GM23338 (cell line): ENCODE measurements at regions not wholly inside any gene's neighbourhood (a gene's known extent, or its start where the extent isn't known, plus 50 kb on each side); places are given as distances from the start of the nearest gene placed in this dataset.

ENCODE experiments used
- ATAC-seq: fragments of 200-7000 bp; cut with Tn5 transposase; 3 replicates; pipeline ENCODE4 v1.9.1; 2020
- DNase-seq: peaks from one replicate; pipeline ENCODE4 v3.0.0-alpha.2; 2015; ENCODE audit warnings: low spot score
- H2AFZ ChIP-seq: fragments of 200-600 bp; sonication (generic); 2 replicates; pipeline ENCODE4 v1.8.0; 2016; ENCODE audit warnings: antibody characterized with exemption, mild to moderate bottlenecking, moderate library complexity
- H3F3A ChIP-seq: fragments of 200-600 bp; sonication (generic); replicated peaks from 2 replicates; pipeline ENCODE4 v1.8.0; 2017; ENCODE audit warnings: antibody characterized with exemption, mixed run types, low read depth
- H3K27ac ChIP-seq: fragments of 200-600 bp; sonication (generic); 2 replicates; pipeline ENCODE4 v1.6.1; 2016; ENCODE audit warnings: low read depth
- H3K27me3 ChIP-seq: fragments of 200-600 bp; sonication (generic); 2 replicates; pipeline ENCODE4 v1.8.0; 2016; ENCODE audit warnings: mild to moderate bottlenecking, mixed run types, moderate library complexity; ENCODE audit not compliant: insufficient read depth
- H3K36me3 ChIP-seq: fragments of 200-600 bp; sonication (generic); 2 replicates; pipeline ENCODE4 v1.8.0; 2016; ENCODE audit warnings: mild to moderate bottlenecking; ENCODE audit not compliant: insufficient read depth
- H3K4me1 ChIP-seq: fragments of 200-600 bp; sonication (generic); 2 replicates; pipeline ENCODE4 v1.8.0; 2016; ENCODE audit warnings: mild to moderate bottlenecking, moderate library complexity; ENCODE audit not compliant: insufficient read depth
- H3K4me2 ChIP-seq: fragments of 200-600 bp; sonication (generic); 2 replicates; pipeline ENCODE4 v1.7.1; 2017; ENCODE audit warnings: mixed run types
- H3K4me3 ChIP-seq: fragments of 200-600 bp; sonication (generic); 2 replicates; pipeline ENCODE4 v1.6.1; 2016; ENCODE audit warnings: mixed run types
- H3K79me2 ChIP-seq: fragments of 200-600 bp; sonication (generic); replicated peaks from 2 replicates; pipeline ENCODE4 v1.8.0; 2017; ENCODE audit warnings: mild to moderate bottlenecking; ENCODE audit not compliant: insufficient read depth
- H3K9me2 ChIP-seq: fragments of 200-600 bp; sonication (generic); 2 replicates; pipeline ENCODE4 v1.8.0; 2017; ENCODE audit not compliant: insufficient read depth
- H4K20me1 ChIP-seq: fragments of 200-600 bp; sonication (generic); replicated peaks from 2 replicates; pipeline ENCODE4 v1.8.0; 2017; ENCODE audit warnings: mild to moderate bottlenecking; ENCODE audit not compliant: insufficient read depth
- H3K27ac Mint-ChIP-seq: 2 replicates; pipeline ENCODE4 v1.8.0; 2020; ENCODE audit warnings: inconsistent platforms, mild to moderate bottlenecking, moderate library complexity, mixed read lengths
- H3K27me3 Mint-ChIP-seq: 3 replicates; pipeline ENCODE4 v1.8.0; 2022; ENCODE audit warnings: low read depth, mild to moderate bottlenecking, moderate library complexity, mixed read lengths, inconsistent platforms; ENCODE audit not compliant: insufficient read depth, poor library complexity
- H3K36me3 Mint-ChIP-seq: 3 replicates; pipeline ENCODE4 v1.8.0; 2021; ENCODE audit warnings: low read depth, mild to moderate bottlenecking, inconsistent platforms, moderate library complexity, mixed read lengths
- H3K4me1 Mint-ChIP-seq: 3 replicates; pipeline ENCODE4 v1.8.0; 2020; ENCODE audit warnings: mild to moderate bottlenecking, inconsistent platforms, mixed read lengths
- H3K4me3 Mint-ChIP-seq: 3 replicates; pipeline ENCODE4 v1.8.0; 2021; ENCODE audit warnings: moderate library complexity, mild to moderate bottlenecking, inconsistent platforms, mixed read lengths
- H3K9me3 Mint-ChIP-seq: 3 replicates; pipeline ENCODE4 v1.8.0; 2020; ENCODE audit warnings: moderate library complexity, mild to moderate bottlenecking, inconsistent platforms, mixed read lengths
- CREB1 ChIP-seq: fragments of 250-450 bp; sonication (Bioruptor Pico); IDR thresholded peaks from 2 replicates; pipeline ENCODE4 v1.5.0; 2020; ENCODE audit warnings: low read depth, mild to moderate bottlenecking, moderate library complexity
- CTCF ChIP-seq, 2 experiments: fragments of 200-600 bp in 1 of 2; sonication (generic) in 1 of 2; conservative IDR thresholded peaks; 2 replicates each; pipeline versions ENCODE4 v1.5.1 to v1.6.1; 2016 to 2017; ENCODE audit warnings: antibody characterized with exemption in 2 of 2, low read depth in 2 of 2, mild to moderate bottlenecking in 2 of 2, moderate library complexity in 1 of 2
- EZH2 ChIP-seq: fragments of 200-600 bp; sonication (generic); IDR thresholded peaks from one replicate; pipeline ENCODE4 v1.8.0; 2017; ENCODE audit warnings: antibody characterized with exemption, mild to moderate bottlenecking, low read depth; ENCODE audit not compliant: unreplicated experiment
- EZH2phosphoT487 ChIP-seq: fragments of 200-600 bp; sonication (generic); IDR thresholded peaks from one replicate; pipeline ENCODE4 v1.8.1; 2018; ENCODE audit warnings: antibody characterized with exemption; ENCODE audit not compliant: unreplicated experiment
- JUNB ChIP-seq: IDR thresholded peaks from one replicate; pipeline ENCODE4 v1.6.1; 2016; ENCODE audit warnings: antibody characterized with exemption; ENCODE audit not compliant: unreplicated experiment
- NANOG ChIP-seq: IDR thresholded peaks from 2 replicates; pipeline ENCODE4 v1.6.1; 2016; ENCODE audit warnings: antibody characterized with exemption, borderline replicate concordance
- POLR2AphosphoS5 ChIP-seq: IDR thresholded peaks from 2 replicates; pipeline ENCODE4 v1.6.1; 2016; ENCODE audit warnings: antibody characterized with exemption, low read depth
- STAT1 ChIP-seq: IDR thresholded peaks from one replicate; pipeline ENCODE4 v1.6.1; 2016; ENCODE audit warnings: antibody characterized with exemption; ENCODE audit not compliant: unreplicated experiment
- ZNF114 ChIP-seq: fragments of 250-450 bp; sonication (Bioruptor Pico); IDR thresholded peaks from 2 replicates; pipeline ENCODE4 v1.5.0; 2020; ENCODE audit warnings: mild to moderate bottlenecking, moderate library complexity
- ZNF331 ChIP-seq: fragments of 250-450 bp; sonication (Bioruptor Pico); IDR thresholded peaks from 2 replicates; pipeline ENCODE4 v1.5.0; 2020; ENCODE audit warnings: low read depth, mild to moderate bottlenecking, moderate library complexity
- TF ChIP-seq, protein P1 (sequence below): IDR thresholded peaks from one replicate; pipeline ENCODE4 v1.6.1; 2018; ENCODE audit warnings: antibody characterized with exemption; ENCODE audit not compliant: unreplicated experiment
- TF ChIP-seq, protein P2 (sequence below): IDR thresholded peaks from 2 replicates; pipeline ENCODE4 v1.6.1; 2016; ENCODE audit warnings: antibody characterized with exemption
- TF ChIP-seq, protein P3 (sequence below): fragments of 250-450 bp; sonication (Bioruptor Pico); IDR thresholded peaks from 2 replicates; pipeline ENCODE4 v1.5.0; 2020; ENCODE audit warnings: mild to moderate bottlenecking, moderate library complexity

DNA sequence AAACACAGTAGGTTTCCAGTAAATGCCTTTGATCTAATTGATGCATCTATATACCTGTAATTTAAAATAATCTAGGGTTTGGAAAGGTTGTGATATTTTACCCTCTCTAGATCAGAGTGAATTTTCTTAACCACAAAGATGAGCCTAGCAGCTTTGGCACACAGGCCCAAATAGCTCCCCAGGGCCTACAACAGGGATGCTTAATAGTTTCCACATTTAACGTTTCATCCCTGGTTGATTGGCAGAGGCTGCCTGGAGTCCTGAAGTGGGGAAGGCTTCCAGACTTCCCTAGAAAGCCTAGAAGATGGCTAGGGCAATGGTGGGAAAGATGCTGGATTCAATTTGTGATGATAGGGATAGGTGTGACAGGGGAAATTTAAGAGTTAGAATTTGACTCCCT lies 206.6 kb downstream of the NSG2 start:
- Mint-ChIP-seq H3K4me1 (no peaks in the 10 kb centered on the region), H3K36me3 (no peaks in the 10 kb centered on the region), H3K27me3 (no peaks in the 10 kb centered on the region), H3K27ac (no peak overlapping the region), H3K4me3 (no peak overlapping the region), H3K9me3 (no peaks in the 10 kb centered on the region; the same call in 2 of the 3 replicates)
- Histone ChIP-seq H3K9me2 (no peaks in the 10 kb centered on the region), H3K27me3 (no peaks in the 10 kb centered on the region), H2AFZ (no peak overlapping the region), H3K4me2 (no peak overlapping the region), H3K4me3 (no peak overlapping the region), H4K20me1 (no peaks in the 10 kb centered on the region), H3K36me3 (no peaks in the 10 kb centered on the region), H3K27ac (no peak overlapping the region), H3K4me1 (no peaks in the 10 kb centered on the region), H3F3A (no peaks in the 10 kb centered on the region), H3K79me2 (no peaks in the 10 kb centered on the region)
- ATAC-seq (no peak), DNase-seq (no peak)
- TF ChIP-seq CREB1 (CRISPR knock-in tag) (no peak), NANOG (no peak), POLR2AphosphoS5 (no peak), CTCF (conservative IDR thresholded peaks at IDR 0.05; ENCODE audit: low read depth in 2 of 2) (no peak), EZH2phosphoT487 (no peak), EZH2 (no peak), ZNF114 (CRISPR knock-in tag) (no peak), STAT1 (no peak), JUNB (no peak), ZNF331 (CRISPR knock-in tag) (no peak)
- TF ChIP-seq, protein P1, sequence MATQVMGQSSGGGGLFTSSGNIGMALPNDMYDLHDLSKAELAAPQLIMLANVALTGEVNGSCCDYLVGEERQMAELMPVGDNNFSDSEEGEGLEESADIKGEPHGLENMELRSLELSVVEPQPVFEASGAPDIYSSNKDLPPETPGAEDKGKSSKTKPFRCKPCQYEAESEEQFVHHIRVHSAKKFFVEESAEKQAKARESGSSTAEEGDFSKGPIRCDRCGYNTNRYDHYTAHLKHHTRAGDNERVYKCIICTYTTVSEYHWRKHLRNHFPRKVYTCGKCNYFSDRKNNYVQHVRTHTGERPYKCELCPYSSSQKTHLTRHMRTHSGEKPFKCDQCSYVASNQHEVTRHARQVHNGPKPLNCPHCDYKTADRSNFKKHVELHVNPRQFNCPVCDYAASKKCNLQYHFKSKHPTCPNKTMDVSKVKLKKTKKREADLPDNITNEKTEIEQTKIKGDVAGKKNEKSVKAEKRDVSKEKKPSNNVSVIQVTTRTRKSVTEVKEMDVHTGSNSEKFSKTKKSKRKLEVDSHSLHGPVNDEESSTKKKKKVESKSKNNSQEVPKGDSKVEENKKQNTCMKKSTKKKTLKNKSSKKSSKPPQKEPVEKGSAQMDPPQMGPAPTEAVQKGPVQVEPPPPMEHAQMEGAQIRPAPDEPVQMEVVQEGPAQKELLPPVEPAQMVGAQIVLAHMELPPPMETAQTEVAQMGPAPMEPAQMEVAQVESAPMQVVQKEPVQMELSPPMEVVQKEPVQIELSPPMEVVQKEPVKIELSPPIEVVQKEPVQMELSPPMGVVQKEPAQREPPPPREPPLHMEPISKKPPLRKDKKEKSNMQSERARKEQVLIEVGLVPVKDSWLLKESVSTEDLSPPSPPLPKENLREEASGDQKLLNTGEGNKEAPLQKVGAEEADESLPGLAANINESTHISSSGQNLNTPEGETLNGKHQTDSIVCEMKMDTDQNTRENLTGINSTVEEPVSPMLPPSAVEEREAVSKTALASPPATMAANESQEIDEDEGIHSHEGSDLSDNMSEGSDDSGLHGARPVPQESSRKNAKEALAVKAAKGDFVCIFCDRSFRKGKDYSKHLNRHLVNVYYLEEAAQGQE, result no peak
- TF ChIP-seq, protein P2, sequence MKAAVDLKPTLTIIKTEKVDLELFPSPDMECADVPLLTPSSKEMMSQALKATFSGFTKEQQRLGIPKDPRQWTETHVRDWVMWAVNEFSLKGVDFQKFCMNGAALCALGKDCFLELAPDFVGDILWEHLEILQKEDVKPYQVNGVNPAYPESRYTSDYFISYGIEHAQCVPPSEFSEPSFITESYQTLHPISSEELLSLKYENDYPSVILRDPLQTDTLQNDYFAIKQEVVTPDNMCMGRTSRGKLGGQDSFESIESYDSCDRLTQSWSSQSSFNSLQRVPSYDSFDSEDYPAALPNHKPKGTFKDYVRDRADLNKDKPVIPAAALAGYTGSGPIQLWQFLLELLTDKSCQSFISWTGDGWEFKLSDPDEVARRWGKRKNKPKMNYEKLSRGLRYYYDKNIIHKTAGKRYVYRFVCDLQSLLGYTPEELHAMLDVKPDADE, result no peak
- TF ChIP-seq, protein P3, sequence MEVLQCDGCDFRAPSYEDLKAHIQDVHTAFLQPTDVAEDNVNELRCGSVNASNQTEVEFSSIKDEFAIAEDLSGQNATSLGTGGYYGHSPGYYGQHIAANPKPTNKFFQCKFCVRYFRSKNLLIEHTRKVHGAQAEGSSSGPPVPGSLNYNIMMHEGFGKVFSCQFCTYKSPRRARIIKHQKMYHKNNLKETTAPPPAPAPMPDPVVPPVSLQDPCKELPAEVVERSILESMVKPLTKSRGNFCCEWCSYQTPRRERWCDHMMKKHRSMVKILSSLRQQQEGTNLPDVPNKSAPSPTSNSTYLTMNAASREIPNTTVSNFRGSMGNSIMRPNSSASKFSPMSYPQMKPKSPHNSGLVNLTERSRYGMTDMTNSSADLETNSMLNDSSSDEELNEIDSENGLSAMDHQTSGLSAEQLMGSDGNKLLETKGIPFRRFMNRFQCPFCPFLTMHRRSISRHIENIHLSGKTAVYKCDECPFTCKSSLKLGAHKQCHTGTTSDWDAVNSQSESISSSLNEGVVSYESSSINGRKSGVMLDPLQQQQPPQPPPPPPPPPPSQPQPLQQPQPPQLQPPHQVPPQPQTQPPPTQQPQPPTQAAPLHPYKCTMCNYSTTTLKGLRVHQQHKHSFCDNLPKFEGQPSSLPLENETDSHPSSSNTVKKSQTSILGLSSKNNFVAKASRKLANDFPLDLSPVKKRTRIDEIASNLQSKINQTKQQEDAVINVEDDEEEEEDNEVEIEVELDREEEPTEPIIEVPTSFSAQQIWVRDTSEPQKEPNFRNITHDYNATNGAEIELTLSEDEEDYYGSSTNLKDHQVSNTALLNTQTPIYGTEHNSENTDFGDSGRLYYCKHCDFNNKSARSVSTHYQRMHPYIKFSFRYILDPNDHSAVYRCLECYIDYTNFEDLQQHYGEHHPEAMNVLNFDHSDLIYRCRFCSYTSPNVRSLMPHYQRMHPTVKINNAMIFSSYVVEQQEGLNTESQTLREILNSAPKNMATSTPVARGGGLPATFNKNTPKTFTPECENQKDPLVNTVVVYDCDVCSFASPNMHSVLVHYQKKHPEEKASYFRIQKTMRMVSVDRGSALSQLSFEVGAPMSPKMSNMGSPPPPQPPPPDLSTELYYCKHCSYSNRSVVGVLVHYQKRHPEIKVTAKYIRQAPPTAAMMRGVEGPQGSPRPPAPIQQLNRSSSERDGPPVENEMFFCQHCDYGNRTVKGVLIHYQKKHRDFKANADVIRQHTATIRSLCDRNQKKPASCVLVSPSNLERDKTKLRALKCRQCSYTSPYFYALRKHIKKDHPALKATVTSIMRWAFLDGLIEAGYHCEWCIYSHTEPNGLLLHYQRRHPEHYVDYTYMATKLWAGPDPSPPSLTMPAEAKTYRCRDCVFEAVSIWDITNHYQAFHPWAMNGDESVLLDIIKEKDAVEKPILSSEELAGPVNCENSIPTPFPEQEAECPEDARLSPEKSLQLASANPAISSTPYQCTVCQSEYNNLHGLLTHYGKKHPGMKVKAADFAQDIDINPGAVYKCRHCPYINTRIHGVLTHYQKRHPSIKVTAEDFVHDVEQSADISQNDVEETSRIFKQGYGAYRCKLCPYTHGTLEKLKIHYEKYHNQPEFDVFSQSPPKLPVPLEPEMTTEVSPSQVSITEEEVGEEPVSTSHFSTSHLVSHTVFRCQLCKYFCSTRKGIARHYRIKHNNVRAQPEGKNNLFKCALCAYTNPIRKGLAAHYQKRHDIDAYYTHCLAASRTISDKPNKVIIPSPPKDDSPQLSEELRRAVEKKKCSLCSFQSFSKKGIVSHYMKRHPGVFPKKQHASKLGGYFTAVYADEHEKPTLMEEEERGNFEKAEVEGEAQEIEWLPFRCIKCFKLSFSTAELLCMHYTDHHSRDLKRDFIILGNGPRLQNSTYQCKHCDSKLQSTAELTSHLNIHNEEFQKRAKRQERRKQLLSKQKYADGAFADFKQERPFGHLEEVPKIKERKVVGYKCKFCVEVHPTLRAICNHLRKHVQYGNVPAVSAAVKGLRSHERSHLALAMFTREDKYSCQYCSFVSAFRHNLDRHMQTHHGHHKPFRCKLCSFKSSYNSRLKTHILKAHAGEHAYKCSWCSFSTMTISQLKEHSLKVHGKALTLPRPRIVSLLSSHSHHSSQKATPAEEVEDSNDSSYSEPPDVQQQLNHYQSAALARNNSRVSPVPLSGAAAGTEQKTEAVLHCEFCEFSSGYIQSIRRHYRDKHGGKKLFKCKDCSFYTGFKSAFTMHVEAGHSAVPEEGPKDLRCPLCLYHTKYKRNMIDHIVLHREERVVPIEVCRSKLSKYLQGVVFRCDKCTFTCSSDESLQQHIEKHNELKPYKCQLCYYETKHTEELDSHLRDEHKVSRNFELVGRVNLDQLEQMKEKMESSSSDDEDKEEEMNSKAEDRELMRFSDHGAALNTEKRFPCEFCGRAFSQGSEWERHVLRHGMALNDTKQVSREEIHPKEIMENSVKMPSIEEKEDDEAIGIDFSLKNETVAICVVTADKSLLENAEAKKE (CRISPR knock-in tag), result no peak
